H1 (cell line): ENCODE measurements at regions not wholly inside any gene's neighbourhood (a gene's known extent, or its start where the extent isn't known, plus 50 kb on each side); places are given as distances from the start of the nearest gene placed in this dataset.

ENCODE experiments used
- CTCF ChIA-PET: fragments of 300-600 bp; sonication (Branson Sonifier 250); formaldehyde crosslinking; loops from one replicate; lab custom pipeline; 2021; ENCODE audit not compliant: partially characterized antibody; lab: Charles Lee
- POLR2A ChIA-PET: fragments of 300-600 bp; sonication (Branson Sonifier 250); formaldehyde crosslinking; loops from one replicate; lab custom pipeline; 2021; ENCODE audit warnings: inconsistent platforms; ENCODE audit not compliant: partially characterized antibody; lab: Charles Lee
- DNase-seq, 2 experiments: peaks; one replicate each; pipeline versions ENCODE4 v3.0.0 to v3.0.0-alpha.2; 2010 to 2022; ENCODE audit warnings: low spot score in 2 of 2, low read depth in 1 of 2, mixed read lengths in 1 of 2
- FAIRE-seq: peaks from 2 replicates; lab custom pipeline; 2011; peaks lifted over from hg19 to GRCh38; lab: Jason Lieb, UNC
- H2AFZ ChIP-seq: 2 replicates; pipeline ENCODE4 v1.8.1; 2012; ENCODE audit warnings: low read length, inconsistent platforms
- H2AK5ac ChIP-seq: 2 replicates; pipeline ENCODE4 v1.6.1; 2013; ENCODE audit warnings: low read depth, low read length
- H2BK120ac ChIP-seq: replicated peaks from 2 replicates; pipeline ENCODE3; 2013; ENCODE audit warnings: low read depth, low read length, inconsistent platforms
- H2BK12ac ChIP-seq: 2 replicates; pipeline ENCODE4 v1.6.1; 2013; ENCODE audit warnings: low read depth, low read length
- H2BK15ac ChIP-seq: 2 replicates; pipeline ENCODE4 v1.6.1; 2013; ENCODE audit warnings: low read length
- H2BK20ac ChIP-seq: 2 replicates; pipeline ENCODE4 v1.6.1; 2013; ENCODE audit warnings: low read length
- H2BK5ac ChIP-seq: 2 replicates; pipeline ENCODE4 v1.6.1; 2013; ENCODE audit warnings: low read depth, low read length
- H3K14ac ChIP-seq: 2 replicates; pipeline ENCODE4 v1.6.1; 2013; ENCODE audit warnings: inconsistent platforms; ENCODE audit not compliant: insufficient read length
- H3K18ac ChIP-seq: 2 replicates; pipeline ENCODE4 v1.6.1; 2013; ENCODE audit warnings: low read length; ENCODE audit errors: extremely low read depth
- H3K23ac ChIP-seq: 2 replicates; pipeline ENCODE4 v1.6.1; 2013; ENCODE audit warnings: inconsistent platforms; ENCODE audit not compliant: insufficient read length
- H3K23me2 ChIP-seq: 2 replicates; pipeline ENCODE4 v1.6.1; 2013; ENCODE audit warnings: low read depth, low read length
- H3K27ac ChIP-seq: 2 replicates; pipeline ENCODE4 v1.6.1; 2011; ENCODE audit warnings: low read depth, low read length, inconsistent platforms
- H3K27me3 ChIP-seq, 4 experiments: replicated peaks in 1 of 4; 1 replicate in 1 of 4; 2 replicates in 3 of 4; pipeline versions ENCODE4 v1.6.1 to v1.8.1; 2011 to 2013; ENCODE audit warnings: low read length in 3 of 4, mild to moderate bottlenecking in 3 of 4, inconsistent platforms in 2 of 4, mixed read lengths in 2 of 4, moderate library complexity in 1 of 4; ENCODE audit not compliant: control insufficient read depth in 3 of 4, insufficient read depth in 3 of 4; ENCODE audit errors: extremely low read depth in 1 of 4
- H3K36me3 ChIP-seq, 4 experiments: 2 replicates each; pipeline versions ENCODE4 v1.6.1 to v1.8.1; 2011 to 2013; ENCODE audit warnings: mild to moderate bottlenecking in 4 of 4, low read length in 3 of 4, moderate library complexity in 2 of 4, control low read depth in 1 of 4, inconsistent platforms in 1 of 4; ENCODE audit not compliant: insufficient read depth in 4 of 4, control insufficient read depth in 2 of 4
- H3K4ac ChIP-seq: replicated peaks from 2 replicates; pipeline ENCODE3; 2013; ENCODE audit warnings: low read length, low read depth, mixed read lengths, inconsistent platforms; ENCODE audit not compliant: insufficient read length
- H3K4me1 ChIP-seq, 4 experiments: replicated peaks in 1 of 4; 1 replicate in 1 of 4; 2 replicates in 3 of 4; pipeline versions ENCODE4 v1.6.1 to v1.8.1; 2011 to 2013; ENCODE audit warnings: low read length in 3 of 4, inconsistent platforms in 2 of 4, mixed read lengths in 1 of 4; ENCODE audit not compliant: insufficient read depth in 4 of 4, control insufficient read depth in 3 of 4
- H3K4me2 ChIP-seq, 2 experiments: 2 replicates each; pipeline versions ENCODE4 v1.6.1 to v1.8.1; 2011 to 2013; ENCODE audit warnings: low read depth in 2 of 2, low read length in 2 of 2, control low read depth in 1 of 2, inconsistent platforms in 1 of 2, mild to moderate bottlenecking in 1 of 2; ENCODE audit not compliant: insufficient read depth in 1 of 2
- H3K4me3 ChIP-seq, 4 experiments: fragments of 200-600, 300-600 bp in 1 of 4; sonication (generic), shearing (Covaris generic), sonication (Bioruptor Twin) in 1 of 4; 2 replicates each; pipeline versions ENCODE4 v1.5.1 to v1.8.1; 2011 to 2016; ENCODE audit warnings: low read length in 4 of 4, low read depth in 3 of 4, control low read depth in 2 of 4, inconsistent platforms in 2 of 4, mild to moderate bottlenecking in 2 of 4, mixed read lengths in 1 of 4, moderate library complexity in 1 of 4; ENCODE audit not compliant: insufficient read depth in 2 of 4; ENCODE audit errors: extremely low read depth in 1 of 4
- H3K56ac ChIP-seq: replicated peaks from 2 replicates; pipeline ENCODE3; 2013; ENCODE audit warnings: low read depth, mild to moderate bottlenecking, mixed read lengths, low read length, inconsistent platforms; ENCODE audit not compliant: insufficient read length
- H3K79me1 ChIP-seq: 2 replicates; pipeline ENCODE4 v1.6.1; 2013; ENCODE audit warnings: low read depth, low read length, control low read depth
- H3K79me2 ChIP-seq, 2 experiments: 2 replicates each; pipeline versions ENCODE4 v1.6.1 to v1.8.1; 2012 to 2013; ENCODE audit warnings: low read length in 2 of 2, mild to moderate bottlenecking in 2 of 2, inconsistent platforms in 1 of 2; ENCODE audit not compliant: insufficient read depth in 2 of 2, control insufficient read depth in 1 of 2
- H3K9ac ChIP-seq, 4 experiments: replicated peaks in 1 of 4; 1 replicate in 1 of 4; 2 replicates in 3 of 4; pipeline versions ENCODE4 v1.6.1 to v1.8.1; 2011 to 2013; ENCODE audit warnings: low read depth in 3 of 4, low read length in 3 of 4, control low read depth in 2 of 4, mild to moderate bottlenecking in 2 of 4, moderate library complexity in 2 of 4, inconsistent platforms in 1 of 4; ENCODE audit errors: extremely low read depth in 1 of 4
- H3K9me3 ChIP-seq, 2 experiments: 2 replicates each; pipeline versions ENCODE4 v1.6.1 to v1.8.1; 2012 to 2013; ENCODE audit warnings: mild to moderate bottlenecking in 2 of 2, moderate library complexity in 2 of 2, control low read depth in 1 of 2, inconsistent platforms in 1 of 2, low read depth in 1 of 2, low read length in 1 of 2, mixed read lengths in 1 of 2; ENCODE audit not compliant: insufficient read depth in 2 of 2
- H4K20me1 ChIP-seq, 2 experiments: replicated peaks in 1 of 2; 2 replicates each; pipeline versions ENCODE3 to v1.8.1; 2011 to 2013; ENCODE audit warnings: inconsistent platforms in 2 of 2, low read length in 2 of 2, mild to moderate bottlenecking in 1 of 2; ENCODE audit not compliant: insufficient read depth in 2 of 2, control insufficient read depth in 1 of 2
- H4K5ac ChIP-seq: 2 replicates; pipeline ENCODE4 v1.6.1; 2013; ENCODE audit warnings: low read length, low read depth, mixed read lengths, inconsistent platforms; ENCODE audit not compliant: insufficient read length
- H4K8ac ChIP-seq: 2 replicates; pipeline ENCODE4 v1.8.0; 2013; ENCODE audit warnings: mild to moderate bottlenecking, moderate library complexity, low read length, inconsistent platforms; ENCODE audit not compliant: insufficient read depth; ENCODE audit errors: extremely low read depth
- H4K91ac ChIP-seq: replicated peaks from 2 replicates; pipeline ENCODE3; 2013; ENCODE audit warnings: low read length, mixed read lengths, inconsistent platforms; ENCODE audit not compliant: insufficient read length
- CBX5 ChIP-seq: fragments of 300-800, 300-1000 bp; sonication (generic); IDR thresholded peaks from 2 replicates; pipeline ENCODE4 v1.7.1; 2016; ENCODE audit warnings: antibody characterized with exemption, low read length, low read depth
- HDAC2 ChIP-seq, 2 experiments: fragments of 300-600 bp in 1 of 2; sonication (generic) in 1 of 2; IDR thresholded peaks; 2 replicates each; pipeline ENCODE4 v1.6.1; 2011 to 2012; ENCODE audit warnings: low read depth in 2 of 2, low read length in 2 of 2, mild to moderate bottlenecking in 2 of 2, moderate library complexity in 2 of 2, borderline replicate concordance in 1 of 2, inconsistent platforms in 1 of 2
- MAFK ChIP-seq: IDR thresholded peaks from 2 replicates; pipeline ENCODE4 v1.6.1; 2012; ENCODE audit warnings: low read depth, mild to moderate bottlenecking, improper control_type of control experiment, low read length
- NANOG ChIP-seq: IDR thresholded peaks from 2 replicates; pipeline ENCODE4 v1.6.1; 2011; ENCODE audit warnings: low read length, low read depth, mild to moderate bottlenecking, inconsistent platforms; ENCODE audit not compliant: insufficient read depth, poor library complexity, severe bottlenecking
- POU5F1 ChIP-seq: IDR thresholded peaks from 2 replicates; pipeline ENCODE4 v1.6.1; 2011; ENCODE audit warnings: low read depth, mild to moderate bottlenecking, low read length, moderate library complexity
- RBBP5 ChIP-seq: IDR thresholded peaks from 2 replicates; pipeline ENCODE4 v1.7.1; 2012; ENCODE audit warnings: low read depth, mild to moderate bottlenecking, inconsistent platforms, low read length, moderate library complexity, borderline replicate concordance
- SAP30 ChIP-seq: fragments of 300-600 bp; sonication (generic); IDR thresholded peaks from 2 replicates; pipeline ENCODE4 v1.7.1; 2012; ENCODE audit warnings: low read length, moderate library complexity, mild to moderate bottlenecking, inconsistent platforms; ENCODE audit not compliant: insufficient read depth, insufficient replicate concordance
- SP2 ChIP-seq: IDR thresholded peaks from 2 replicates; pipeline ENCODE4 v1.6.1; 2012; ENCODE audit warnings: mild to moderate bottlenecking, low read length, inconsistent platforms
- SRF ChIP-seq: IDR thresholded peaks from 2 replicates; pipeline ENCODE4 v1.6.1; 2011; ENCODE audit warnings: mild to moderate bottlenecking, low read depth, low read length, moderate library complexity
- SUZ12 ChIP-seq: fragments of 200-600 bp; sonication (generic); IDR thresholded peaks from 2 replicates; pipeline ENCODE4 v1.6.1; 2012; ENCODE audit warnings: mild to moderate bottlenecking, inconsistent platforms, low read length, moderate library complexity, mixed read lengths
- TBP ChIP-seq: IDR thresholded peaks from 2 replicates; pipeline ENCODE4 v1.6.1; 2011; ENCODE audit warnings: low read depth, low read length, improper control_type of control experiment
- TCF12 ChIP-seq: IDR thresholded peaks from 2 replicates; pipeline ENCODE4 v1.6.1; 2011; ENCODE audit warnings: low read depth, mild to moderate bottlenecking, low read length
- TEAD4 ChIP-seq: IDR thresholded peaks from 2 replicates; pipeline ENCODE4 v1.6.1; 2012; ENCODE audit warnings: low read depth, low read length, inconsistent platforms, mixed read lengths
- ZNF274 ChIP-seq: IDR thresholded peaks from 2 replicates; pipeline ENCODE4 v1.7.0; 2012; ENCODE audit warnings: low read length, borderline replicate concordance; ENCODE audit errors: extremely low read depth
- WGBS, 2 experiments: shearing (Covaris generic) in 1 of 2; methylation state at CpG; one replicate each; pipeline versions ENCODE4 v1.1.6 to v1.1.7; 2013 to 2015; ENCODE audit warnings: low lambda C conversion rate in 2 of 2, mixed read lengths in 2 of 2, inconsistent platforms in 1 of 2, low coverage in 1 of 2, missing lambda C conversion rate in 1 of 2; ENCODE audit not compliant: insufficient replicate concordance in 2 of 2, insufficient coverage in 1 of 2, insufficient read length in 1 of 2; ENCODE audit errors: extremely low coverage in 1 of 2, missing lambda C conversion rate in 1 of 2; 5-methylcytosine and 5-hydroxymethylcytosine counted together

- DNase-seq (no peak), FAIRE-seq (no peak)
- Histone ChIP-seq H2AK5ac (no peak overlapping the region), H4K91ac (no peak overlapping the region), H3K4ac (no peak overlapping the region), H3K27me3 (no peaks in the 10 kb centered on the region), H3K79me2 (no peaks in the 10 kb centered on the region), H4K5ac (no peak overlapping the region), H2BK120ac (no peak overlapping the region), H3K4me2 (no peak overlapping the region), H3K23ac (no peak overlapping the region), H3K36me3 (no peaks in the 10 kb centered on the region), H2BK20ac (no peak overlapping the region), H3K4me1 (no peaks in the 10 kb centered on the region), H3K23me2 (peaks cover 12% of the 10 kb centered on the region; the same call in 1 of the 2 replicates), H3K27ac (no peak overlapping the region), H3K9ac (no peak overlapping the region), H3K14ac (no peak overlapping the region), H2AFZ (no peak overlapping the region), H2BK5ac (no peak overlapping the region), H2BK15ac (no peak overlapping the region), H4K20me1 (peaks cover 0 to 7% of the 10 kb centered on the region in 2 experiments), H3K56ac (no peak overlapping the region), H3K4me3 (no peak overlapping the region), H2BK12ac (no peak overlapping the region), H3K18ac (no peak overlapping the region), H3K9me3 (peaks cover 53 to 79% of the 10 kb centered on the region in 2 experiments), H4K8ac (no peak overlapping the region), H3K79me1 (no peaks in the 10 kb centered on the region)
- 70% methylated on average over 5 of the region's 5 CpGs; no CpG with 5 or more reads in 1 of the 2 experiments for WGBS, 2 experiments
- CTCF ChIA-PET: no interaction called here
- POLR2A ChIA-PET: no interaction called here
- TF ChIP-seq HDAC2 (IDR thresholded peaks at IDR 0.05; ENCODE audit: borderline replicate concordance in 1 of 2, low read depth in 2 of 2, low read length in 2 of 2) (no peak), TCF12 (no peak), POU5F1 (no peak), RBBP5 (no peak), SP2 (no peak), NANOG (no peak), SUZ12 (no peak), ZNF274 (no peak), SAP30 (no peak), SRF (no peak), TBP (no peak), MAFK (no peak), CBX5 (no peak), TEAD4 (no peak)
These were observed 111.8 kb downstream of the TUBA3C start for GRCh38 chr13:19069684-19070397.
